ENCODE measurements at regions not wholly inside any gene's neighbourhood (a gene's known extent, or its start where the extent isn't known, plus 50 kb on each side); places are given as distances from the start of the nearest gene placed in this dataset.

DNA sequence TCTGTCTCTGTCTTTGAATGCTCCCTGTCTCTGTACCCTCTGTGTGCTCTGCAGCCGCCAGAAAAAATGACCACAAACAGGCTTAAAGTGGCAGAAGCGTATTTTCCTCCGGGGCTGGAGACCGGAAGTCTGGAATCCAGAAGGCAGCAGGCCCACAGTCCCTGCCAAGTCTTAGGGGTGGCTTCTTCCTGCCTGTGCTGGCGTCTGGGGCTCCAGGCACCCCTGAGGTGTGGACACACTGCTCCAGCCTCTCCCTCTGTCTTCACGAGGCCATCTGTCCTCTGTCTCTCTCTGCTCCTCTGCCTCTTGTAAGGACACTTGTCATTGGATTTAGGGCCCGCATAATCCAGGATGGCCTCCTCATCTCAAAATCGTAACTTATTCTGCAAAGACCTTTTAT is 298.4 kb upstream of the IRX4 start:
- TF ChIP-seq, protein P1, sequence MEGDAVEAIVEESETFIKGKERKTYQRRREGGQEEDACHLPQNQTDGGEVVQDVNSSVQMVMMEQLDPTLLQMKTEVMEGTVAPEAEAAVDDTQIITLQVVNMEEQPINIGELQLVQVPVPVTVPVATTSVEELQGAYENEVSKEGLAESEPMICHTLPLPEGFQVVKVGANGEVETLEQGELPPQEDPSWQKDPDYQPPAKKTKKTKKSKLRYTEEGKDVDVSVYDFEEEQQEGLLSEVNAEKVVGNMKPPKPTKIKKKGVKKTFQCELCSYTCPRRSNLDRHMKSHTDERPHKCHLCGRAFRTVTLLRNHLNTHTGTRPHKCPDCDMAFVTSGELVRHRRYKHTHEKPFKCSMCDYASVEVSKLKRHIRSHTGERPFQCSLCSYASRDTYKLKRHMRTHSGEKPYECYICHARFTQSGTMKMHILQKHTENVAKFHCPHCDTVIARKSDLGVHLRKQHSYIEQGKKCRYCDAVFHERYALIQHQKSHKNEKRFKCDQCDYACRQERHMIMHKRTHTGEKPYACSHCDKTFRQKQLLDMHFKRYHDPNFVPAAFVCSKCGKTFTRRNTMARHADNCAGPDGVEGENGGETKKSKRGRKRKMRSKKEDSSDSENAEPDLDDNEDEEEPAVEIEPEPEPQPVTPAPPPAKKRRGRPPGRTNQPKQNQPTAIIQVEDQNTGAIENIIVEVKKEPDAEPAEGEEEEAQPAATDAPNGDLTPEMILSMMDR (IDR thresholded peaks at IDR 0.05 in 8 of 11, conservative IDR thresholded peaks at IDR 0.05 in 3 of 11): no peak
- TF ChIP-seq POLR2A (IDR thresholded peaks at IDR 0.05) (no peak), POLR2AphosphoS5 (IDR thresholded peaks at IDR 0.05) (no peak)

All from spleen (tissue), 7 donors.